ENCODE measurements at regions not wholly inside any gene's neighbourhood (a gene's known extent, or its start where the extent isn't known, plus 50 kb on each side); places are given as distances from the start of the nearest gene placed in this dataset.
A peak's percentile ranks its signal among the peaks of the same experiment; 100 is the strongest.

- DNase-seq (ENCODE audit: low read depth) = no peak
Observed at GRCh38 chr17:79395066-79395465, 215.8 kb downstream of the RBFOX3 start.

- peak; percentile 68 for DNase-seq (ENCODE audit: low read depth)
Observed at GRCh38 chr17:79393358-79394052, 217.3 kb downstream of the RBFOX3 start.

- DNase-seq (ENCODE audit: low read depth) = no peak
Observed at GRCh38 chr17:79392598-79392997, 218.3 kb downstream of the RBFOX3 start.

DNA sequence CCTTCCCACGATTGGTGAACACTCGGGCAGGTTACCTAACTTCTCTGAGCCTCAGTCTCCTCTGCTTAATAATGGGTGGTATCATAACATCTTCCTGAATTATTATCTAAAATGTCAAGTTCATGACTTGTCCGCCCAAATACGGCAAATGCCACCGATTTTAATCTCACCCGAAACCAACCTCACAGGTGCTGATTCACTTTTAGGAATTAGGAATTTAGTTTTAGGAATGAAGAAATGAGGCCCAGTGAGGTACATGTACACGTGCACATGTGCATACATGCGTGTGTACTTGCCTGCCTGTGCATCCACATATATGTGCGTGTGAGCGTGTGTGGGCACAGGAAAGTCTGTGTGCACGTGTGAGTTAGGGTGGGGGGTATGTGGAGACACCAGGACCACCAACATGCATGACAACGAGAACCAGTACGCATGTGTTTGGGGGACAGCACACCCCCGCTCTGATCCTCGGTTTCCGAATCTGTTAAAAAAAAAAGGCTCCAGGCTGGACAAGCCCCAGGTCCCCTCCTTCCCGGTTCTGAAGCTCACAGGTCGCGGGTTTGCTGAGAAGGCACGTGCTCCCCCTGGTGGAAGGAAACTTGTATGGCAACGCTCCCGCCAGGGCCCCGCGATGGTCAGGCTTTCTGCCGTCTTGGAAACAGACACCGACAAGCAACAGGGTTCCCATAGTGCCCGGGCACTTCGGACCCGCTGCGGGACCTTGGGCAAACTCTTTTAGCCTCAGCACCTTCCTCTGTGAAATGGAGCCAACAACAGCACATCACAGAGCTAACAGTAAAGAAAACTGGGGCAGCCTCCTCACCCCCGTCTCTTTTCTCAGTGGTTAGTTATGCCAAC lies 219.2 kb downstream of the RBFOX3 start:
- peak; percentile 46 for DNase-seq (ENCODE audit: low read depth)

DNA sequence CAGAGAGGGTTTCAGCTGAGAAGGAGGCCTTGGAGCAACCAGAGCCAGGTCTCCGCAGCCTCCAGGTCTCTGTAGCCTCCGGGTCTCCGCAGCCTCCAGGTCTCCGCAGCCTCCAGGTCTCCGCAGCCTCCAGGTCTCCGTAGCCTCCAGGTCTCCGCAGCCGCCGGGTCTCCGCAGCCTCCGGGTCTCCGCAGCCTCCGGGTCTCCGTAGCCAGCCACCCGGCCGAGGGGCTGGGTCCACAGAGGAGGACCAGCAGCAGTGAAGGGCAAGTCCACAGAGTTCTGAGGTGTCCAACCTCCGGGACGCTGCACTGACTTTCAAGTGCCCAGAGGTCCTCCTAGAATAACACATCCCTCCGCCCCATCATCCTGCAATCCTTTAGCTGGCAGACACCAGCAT lies 221.0 kb downstream of the RBFOX3 start:
- DNase-seq (ENCODE audit: low read depth) = no peak

DNA sequence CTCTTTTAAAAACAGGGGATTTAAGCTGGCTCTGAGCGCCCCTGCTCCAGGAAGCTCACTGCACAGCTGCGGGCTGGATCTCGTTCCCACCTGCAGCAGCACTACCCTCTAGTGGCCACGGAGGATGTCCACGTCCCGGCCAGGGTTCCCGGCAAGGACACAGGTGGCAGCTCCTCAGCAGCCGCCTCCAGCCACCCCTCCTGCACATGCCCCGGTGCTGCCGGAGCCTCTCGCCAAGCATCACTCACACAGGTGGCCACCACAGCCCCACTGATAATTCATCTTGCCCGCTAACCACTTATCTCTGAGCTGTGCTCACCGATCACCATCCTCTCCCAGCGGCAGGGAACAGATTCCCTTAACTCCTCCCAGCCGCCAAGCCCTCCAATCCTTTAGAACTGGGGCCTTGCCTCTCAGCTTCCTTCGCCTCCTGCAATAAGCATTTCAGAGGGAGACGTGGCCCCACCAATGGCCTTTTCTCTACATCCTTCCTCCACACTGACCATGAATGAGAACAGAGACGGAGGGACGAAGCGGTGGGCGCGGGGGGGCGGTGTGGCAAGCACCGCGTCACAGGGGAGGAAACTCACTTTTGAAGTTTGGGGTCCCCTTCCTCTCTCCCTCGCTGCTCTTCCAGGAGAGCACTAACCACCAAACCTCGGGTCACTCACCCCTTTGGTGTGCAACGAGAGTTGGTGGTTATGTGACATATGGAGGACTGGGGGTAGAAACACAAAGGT lies 222.1 kb downstream of the RBFOX3 start:
- DNase-seq (ENCODE audit: low read depth) = peak; percentile 7

DNA sequence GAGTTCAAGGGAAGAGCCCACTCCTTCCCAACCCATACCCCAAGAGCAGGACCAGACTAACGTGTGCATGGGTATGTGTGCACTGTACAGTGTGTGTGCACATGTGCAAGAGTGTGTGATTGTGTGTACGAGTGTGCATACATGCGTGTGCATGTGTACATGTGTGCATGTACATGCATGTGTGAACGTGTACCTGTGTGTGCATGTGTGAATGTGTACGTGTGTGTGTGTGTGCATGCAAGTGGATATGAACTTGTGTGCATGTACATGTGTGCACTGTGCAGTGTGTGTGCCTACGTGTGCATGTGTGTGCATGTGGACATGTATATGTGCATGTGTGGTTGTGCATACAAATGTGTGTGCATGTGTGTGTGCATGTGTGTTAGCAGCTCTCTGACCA lies 223.1 kb downstream of the RBFOX3 start:
- no peak for DNase-seq (ENCODE audit: low read depth)

- no peak for DNase-seq (ENCODE audit: low read depth)
Observed at GRCh38 chr17:79385962-79386563, 224.8 kb downstream of the RBFOX3 start.

DNA sequence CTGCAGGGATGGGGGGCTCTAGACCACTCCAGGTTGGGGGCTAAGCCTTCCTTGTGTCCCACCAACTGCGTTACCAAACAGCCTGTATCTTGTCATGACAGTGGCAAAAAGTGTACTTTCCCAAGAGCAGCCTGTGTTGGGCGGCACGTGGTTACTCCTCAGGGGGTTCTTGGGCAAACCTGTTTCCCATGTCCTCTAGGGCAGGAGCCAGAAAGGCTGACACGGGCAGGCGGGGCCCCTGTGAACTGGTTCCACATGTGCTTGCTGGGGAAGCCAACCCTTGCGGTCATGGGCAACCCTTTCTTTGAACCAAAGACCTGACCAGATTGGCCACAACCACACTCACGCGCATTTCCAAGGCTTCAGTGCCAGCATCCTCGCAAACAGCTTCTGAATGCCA lies 228.5 kb downstream of the RBFOX3 start:
- no peak for DNase-seq (ENCODE audit: low read depth)

DNA sequence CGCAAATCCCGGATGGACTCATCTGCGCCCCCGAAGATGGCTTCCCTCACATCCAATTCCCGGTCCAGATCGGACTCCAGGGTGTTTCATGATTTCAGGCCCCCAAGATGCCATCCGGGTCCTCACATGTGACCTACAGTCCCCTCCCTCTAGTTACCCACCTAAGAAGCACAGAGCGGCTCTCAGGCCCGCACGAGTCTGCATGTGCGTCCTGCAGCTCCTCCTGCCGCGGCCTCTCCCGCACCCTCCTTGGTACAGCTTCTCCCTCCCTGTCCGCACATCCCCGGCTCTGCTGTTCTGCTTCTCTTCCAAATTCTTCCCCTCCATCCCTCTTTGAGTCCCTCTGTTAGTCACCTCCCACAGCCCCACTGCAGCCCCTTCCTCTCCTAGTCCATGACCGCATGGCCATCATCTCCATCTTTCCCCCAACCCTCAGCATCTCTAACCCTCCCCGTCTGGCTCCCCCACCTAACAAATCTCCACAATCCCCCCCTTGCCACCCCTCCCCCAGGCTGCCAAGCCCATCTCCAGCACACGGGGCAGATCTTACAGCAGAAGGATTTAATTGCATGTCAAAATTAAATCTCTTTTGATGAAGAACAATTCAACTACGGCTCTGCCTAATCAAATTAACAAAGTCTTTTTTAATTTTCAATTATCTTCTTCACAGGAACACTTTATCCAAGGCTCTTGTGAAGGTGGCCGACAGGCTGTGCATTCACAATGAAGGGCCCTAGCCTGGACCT lies 231.0 kb downstream of the RBFOX3 start:
- no peak for DNase-seq (ENCODE audit: low read depth)

GRCh38 chr17:79377230-79377786 lies 233.5 kb downstream of the RBFOX3 start:
- no peak for DNase-seq (ENCODE audit: low read depth)

DNA sequence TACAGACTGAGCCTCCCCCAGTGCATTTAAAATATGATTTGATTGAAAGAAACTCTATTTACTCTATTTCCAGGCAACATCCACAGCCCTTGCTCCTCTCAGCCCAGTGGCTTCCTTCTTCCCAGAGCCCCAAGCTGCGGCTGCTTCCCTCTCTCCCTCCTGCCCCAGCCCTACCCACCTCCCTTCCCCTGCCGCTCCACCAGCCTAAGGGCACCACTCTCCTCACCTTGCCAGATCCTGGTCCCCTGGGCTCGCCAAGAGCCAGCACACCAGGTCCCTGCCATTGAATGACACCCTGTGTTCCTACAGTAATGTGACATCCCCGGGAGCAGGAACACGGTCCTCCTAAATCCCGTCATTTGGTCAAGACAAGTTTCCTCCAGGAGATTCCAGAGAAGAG lies 236.0 kb downstream of the RBFOX3 start:
- no peak for DNase-seq (ENCODE audit: low read depth)

DNA sequence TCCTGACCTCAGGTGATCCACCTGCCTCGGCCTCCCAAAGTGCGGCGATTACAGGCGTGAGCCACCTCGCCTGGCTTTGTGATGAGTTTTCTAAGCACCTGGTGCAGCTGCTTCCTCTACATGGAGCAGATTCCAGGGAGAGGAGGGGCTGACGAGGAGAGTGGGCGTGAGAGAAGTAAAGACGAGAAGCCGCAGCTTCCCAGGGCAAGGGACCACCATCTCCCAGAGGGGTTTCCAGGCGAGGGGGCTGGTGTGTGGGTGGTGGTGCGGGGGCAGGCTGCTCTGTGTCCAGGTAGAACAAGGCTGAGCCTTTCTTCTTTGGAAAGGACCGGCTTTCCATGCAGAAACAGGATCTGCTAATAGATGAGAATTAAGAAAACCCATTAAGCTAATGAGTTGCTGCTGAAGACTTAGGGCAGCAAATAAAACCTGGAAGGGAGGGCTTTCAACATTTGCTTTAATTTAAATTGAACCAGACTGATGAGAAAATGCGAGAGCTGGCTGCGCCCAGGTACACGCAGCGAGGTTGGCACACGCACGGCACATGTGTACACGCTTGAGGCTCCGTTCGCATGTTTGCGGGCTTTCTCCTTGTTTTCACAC lies 236.7 kb downstream of the RBFOX3 start:
- DNase-seq (ENCODE audit: low read depth) = no peak

DNA sequence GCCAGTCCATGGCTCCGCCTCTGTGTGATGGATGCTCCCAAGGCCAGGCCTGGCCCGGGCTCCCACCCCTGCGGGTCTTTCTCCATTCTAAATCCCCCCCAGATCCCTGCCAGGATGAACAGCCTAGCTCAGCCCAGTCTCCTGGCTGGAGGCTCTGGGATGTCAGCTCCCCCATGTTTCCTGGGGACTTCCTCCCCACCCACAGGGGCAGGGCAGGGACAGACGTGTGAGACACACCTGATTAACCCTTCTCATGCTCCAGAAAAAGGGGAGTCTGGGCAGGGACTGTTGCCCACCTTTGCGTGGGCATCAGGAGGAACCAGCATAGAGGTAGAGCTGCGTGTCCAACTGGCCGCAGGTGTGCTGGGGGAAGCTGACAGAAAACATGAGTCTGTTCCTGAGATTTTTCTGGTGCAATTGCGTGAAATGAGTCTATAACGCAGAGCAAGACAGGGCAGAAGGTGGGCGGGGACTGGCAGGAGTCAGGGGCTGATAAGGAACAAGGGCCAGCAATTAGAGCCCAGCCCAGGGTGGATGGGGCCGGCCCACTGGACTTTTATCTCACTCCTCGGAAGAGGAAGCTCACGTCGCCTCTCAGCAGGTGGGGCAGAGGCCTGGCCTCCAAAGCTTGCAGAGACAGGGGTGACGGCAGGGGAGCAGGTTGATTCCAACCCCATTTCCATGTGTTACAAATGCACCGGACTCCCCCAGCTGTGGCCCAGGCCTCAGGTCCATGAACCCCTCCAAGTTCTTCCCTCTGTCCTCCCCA lies 238.2 kb downstream of the RBFOX3 start:
- DNase-seq (ENCODE audit: low read depth) = no peak

GRCh38 chr17:79371984-79372383 lies 238.9 kb downstream of the RBFOX3 start:
- DNase-seq (ENCODE audit: low read depth) = no peak

- DNase-seq (ENCODE audit: low read depth) = no peak
Observed at GRCh38 chr17:79370594-79370993, 240.3 kb downstream of the RBFOX3 start.

DNA sequence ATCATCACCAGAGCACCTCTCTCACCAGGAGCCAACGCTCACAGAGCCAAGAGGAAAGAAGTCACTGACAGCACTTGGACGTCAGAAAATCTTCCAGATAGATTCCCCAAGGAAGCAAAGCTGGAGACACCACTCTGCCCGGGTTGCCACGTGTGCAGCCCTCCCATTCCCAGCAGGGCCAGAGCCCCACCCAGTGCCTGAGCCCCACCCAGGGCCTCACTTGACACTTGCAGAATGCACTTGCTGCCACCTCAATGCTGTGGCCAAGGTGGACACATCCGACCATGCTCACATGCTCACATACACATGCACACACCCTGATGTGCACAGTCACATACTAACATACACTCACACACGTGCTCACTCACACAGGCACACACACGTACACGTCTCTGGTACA lies 240.7 kb downstream of the RBFOX3 start:
- DNase-seq (ENCODE audit: low read depth) = no peak

GRCh38 chr17:79369532-79369931 lies 241.3 kb downstream of the RBFOX3 start:
- no peak for DNase-seq (ENCODE audit: low read depth)

DNA sequence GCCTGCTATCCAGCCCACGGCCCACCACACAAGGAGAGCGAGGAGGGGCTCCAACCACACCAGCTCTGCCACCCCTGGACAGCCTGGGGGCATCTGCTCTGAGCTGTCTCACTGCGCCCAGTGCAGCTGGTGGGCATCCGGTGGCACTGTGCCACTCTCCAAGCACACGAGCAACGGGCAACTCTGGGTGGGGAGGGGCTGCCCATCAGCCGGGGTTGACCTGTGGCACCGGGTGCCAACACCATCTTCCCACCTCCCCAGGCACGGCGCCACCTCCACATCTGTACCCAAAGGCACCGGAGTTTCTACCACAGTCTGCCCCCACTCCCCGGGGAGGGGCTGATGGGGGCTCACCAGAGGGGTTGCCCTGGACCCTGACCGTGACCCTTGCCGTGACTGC lies 241.8 kb downstream of the RBFOX3 start:
- no peak for DNase-seq (ENCODE audit: low read depth)

- DNase-seq (ENCODE audit: low read depth) = no peak
Observed at GRCh38 chr17:79368521-79368920, 242.3 kb downstream of the RBFOX3 start.
